Stimulated activated naive B cell treated with anti-CD40 and anti-IgM and Interleukin-4, amounts not matched to agents 10 μg/mL and 1 μg/mL and 100 μg/mL, for 72 hours (primary cell): ENCODE measurements at regions not wholly inside any gene's neighbourhood (a gene's known extent, or its start where the extent isn't known, plus 50 kb on each side); places are given as distances from the start of the nearest gene placed in this dataset.

Source experiments
- ATAC-seq, 2 donors: fragments of 150-1000 bp; cut with Tn5 transposase; replicated peaks; 2 replicates each; pipeline ENCODE4 v1.10.0; 2021; ENCODE audit warnings: moderate library complexity in 1 of 2
- DNase-seq: peaks from one replicate; pipeline ENCODE4 v3.0.0; 2021
- H3K27ac Mint-ChIP-seq: one replicate; pipeline ENCODE4 v1.8.0; 2022; ENCODE audit warnings: mild to moderate bottlenecking, mixed read lengths
- H3K27me3 Mint-ChIP-seq, 2 donors: one replicate each; pipeline ENCODE4 v1.8.0; 2022; ENCODE audit warnings: mixed read lengths in 2 of 2
- H3K36me3 Mint-ChIP-seq, 2 donors: one replicate each; pipeline ENCODE4 v1.8.0; 2022; ENCODE audit warnings: mixed read lengths in 2 of 2, mild to moderate bottlenecking in 1 of 2
- H3K4me1 Mint-ChIP-seq, 2 donors: one replicate each; pipeline ENCODE4 v1.8.0; 2022; ENCODE audit warnings: mixed read lengths in 2 of 2, mild to moderate bottlenecking in 1 of 2
- H3K4me3 Mint-ChIP-seq, 2 donors: one replicate each; pipeline ENCODE4 v1.8.0; 2022; ENCODE audit warnings: mild to moderate bottlenecking in 2 of 2, mixed read lengths in 2 of 2, moderate library complexity in 1 of 2
- H3K9me3 Mint-ChIP-seq, 2 donors: one replicate each; pipeline ENCODE4 v1.8.0; 2022; ENCODE audit warnings: mixed read lengths in 2 of 2, mild to moderate bottlenecking in 1 of 2

GRCh38 chr3:130242850-130243569 lies 102.5 kb upstream of the COL6A5 start:
- H3K27ac Mint-ChIP-seq: no peak overlapping the region
- no peaks in the 10 kb centered on the region for H3K4me1 Mint-ChIP-seq
- DNase-seq (no peak), ATAC-seq (no peak)
- no peaks in the 10 kb centered on the region for H3K36me3 Mint-ChIP-seq
- H3K27me3 Mint-ChIP-seq: peaks cover 0 to 6% of the 10 kb centered on the region in 2 donors
- no peak overlapping the region for H3K4me3 Mint-ChIP-seq
- no peaks in the 10 kb centered on the region for H3K9me3 Mint-ChIP-seq

GRCh38 chr3:130243808-130244207 lies 101.7 kb upstream of the COL6A5 start:
- no peak overlapping the region for H3K4me3 Mint-ChIP-seq
- DNase-seq (no peak), ATAC-seq (no peak)
- no peaks in the 10 kb centered on the region for H3K9me3 Mint-ChIP-seq
- H3K36me3 Mint-ChIP-seq: no peaks in the 10 kb centered on the region
- peaks cover 0 to 6% of the 10 kb centered on the region in 2 donors for H3K27me3 Mint-ChIP-seq
- no peak overlapping the region for H3K27ac Mint-ChIP-seq
- no peaks in the 10 kb centered on the region for H3K4me1 Mint-ChIP-seq

DNA sequence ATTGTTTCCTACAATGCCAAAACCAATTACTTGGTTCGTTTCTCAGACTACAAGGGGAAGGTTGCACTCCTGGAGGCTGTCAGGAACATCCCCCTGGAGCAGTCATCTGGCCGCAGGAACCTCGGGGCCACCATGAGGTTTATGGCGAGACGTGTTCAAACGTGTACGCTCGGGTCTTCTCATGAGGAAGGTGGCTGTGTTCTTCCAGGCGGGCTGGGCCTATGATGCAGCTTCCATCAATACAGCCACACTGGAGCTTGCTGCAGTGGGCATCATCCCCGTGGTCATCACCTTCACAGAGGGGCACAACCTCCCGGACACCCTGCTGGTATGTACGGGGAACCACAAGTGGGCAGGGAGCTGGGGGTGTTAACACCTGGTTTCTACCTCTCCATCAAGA lies 94.5 kb upstream of the COL6A5 start:
- H3K36me3 Mint-ChIP-seq: no peaks in the 10 kb centered on the region
- ATAC-seq: no peak
- H3K27ac Mint-ChIP-seq: no peak overlapping the region
- H3K27me3 Mint-ChIP-seq: no peaks in the 10 kb centered on the region
- DNase-seq: no peak
- H3K4me3 Mint-ChIP-seq: no peak overlapping the region
- no peaks in the 10 kb centered on the region for H3K4me1 Mint-ChIP-seq
- H3K9me3 Mint-ChIP-seq: no peaks in the 10 kb centered on the region

- Mint-ChIP-seq H3K4me3 (no peak overlapping the region), H3K27ac (no peak overlapping the region)
These were observed 90.0 kb upstream of the COL6A5 start for GRCh38 chr3:130255442-130255841.

GRCh38 chr3:130256821-130257340 lies 88.6 kb upstream of the COL6A5 start:
- ATAC-seq (no peak), DNase-seq (no peak)
- no peaks in the 10 kb centered on the region for H3K36me3 Mint-ChIP-seq
- no peaks in the 10 kb centered on the region for H3K4me1 Mint-ChIP-seq
- no peak overlapping the region for H3K4me3 Mint-ChIP-seq
- no peaks in the 10 kb centered on the region for H3K27me3 Mint-ChIP-seq
- no peak overlapping the region for H3K27ac Mint-ChIP-seq
- H3K9me3 Mint-ChIP-seq: no peaks in the 10 kb centered on the region

More at GRCh38 chr3:130255442-130255841, 90.0 kb upstream of the COL6A5 start:
- Mint-ChIP-seq H3K9me3 (no peaks in the 10 kb centered on the region), H3K4me1 (no peaks in the 10 kb centered on the region), H3K27me3 (no peaks in the 10 kb centered on the region), H3K36me3 (no peaks in the 10 kb centered on the region)
- DNase-seq (no peak), ATAC-seq (no peak)

DNA sequence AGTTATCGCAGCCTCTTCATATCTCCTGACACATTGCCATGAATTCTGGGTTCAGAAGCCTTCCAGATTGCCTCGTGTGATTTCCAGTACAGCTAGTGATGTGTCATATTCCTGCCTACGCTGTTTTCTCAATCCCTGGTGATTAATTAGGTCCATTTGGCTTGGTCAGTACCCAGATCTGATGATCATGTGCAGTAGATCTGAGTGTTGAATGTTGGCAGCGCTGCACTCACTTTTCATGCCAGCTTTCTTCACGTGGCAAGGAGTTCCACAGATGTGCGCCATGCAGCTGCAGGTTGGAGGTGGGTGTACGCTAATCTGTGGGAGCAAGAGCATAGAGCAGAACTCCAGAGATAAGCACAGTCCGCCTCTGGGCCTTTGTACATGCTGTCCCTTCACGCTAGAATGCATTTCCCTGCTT lies 86.9 kb upstream of the COL6A5 start:
- Mint-ChIP-seq H3K9me3 (no peaks in the 10 kb centered on the region), H3K27ac (no peak overlapping the region), H3K4me1 (no peaks in the 10 kb centered on the region), H3K36me3 (no peaks in the 10 kb centered on the region), H3K4me3 (no peak overlapping the region), H3K27me3 (no peaks in the 10 kb centered on the region)
- DNase-seq: no peak
- no peak for ATAC-seq

GRCh38 chr3:130259166-130259874 lies 86.2 kb upstream of the COL6A5 start:
- no peaks in the 10 kb centered on the region for H3K27me3 Mint-ChIP-seq
- H3K27ac Mint-ChIP-seq: no peak overlapping the region
- H3K36me3 Mint-ChIP-seq: no peaks in the 10 kb centered on the region
- ATAC-seq (no peak), DNase-seq (no peak)
- no peaks in the 10 kb centered on the region for H3K4me1 Mint-ChIP-seq
- no peaks in the 10 kb centered on the region for H3K9me3 Mint-ChIP-seq
- no peak overlapping the region for H3K4me3 Mint-ChIP-seq

- no peak overlapping the region for H3K27ac Mint-ChIP-seq
- H3K27me3 Mint-ChIP-seq: no peaks in the 10 kb centered on the region
- H3K9me3 Mint-ChIP-seq: no peaks in the 10 kb centered on the region
- no peak for DNase-seq
- no peak for ATAC-seq
- H3K36me3 Mint-ChIP-seq: no peaks in the 10 kb centered on the region
- no peak overlapping the region for H3K4me3 Mint-ChIP-seq
- H3K4me1 Mint-ChIP-seq: no peaks in the 10 kb centered on the region
These were observed 84.6 kb upstream of the COL6A5 start for GRCh38 chr3:130260918-130261317.

GRCh38 chr3:130263708-130264107 lies 81.8 kb upstream of the COL6A5 start:
- DNase-seq: no peak
- H3K36me3 Mint-ChIP-seq: no peaks in the 10 kb centered on the region
- no peaks in the 10 kb centered on the region for H3K9me3 Mint-ChIP-seq
- H3K27ac Mint-ChIP-seq: no peak overlapping the region
- no peak overlapping the region for H3K4me3 Mint-ChIP-seq
- H3K27me3 Mint-ChIP-seq: no peaks in the 10 kb centered on the region
- no peaks in the 10 kb centered on the region for H3K4me1 Mint-ChIP-seq
- ATAC-seq: no peak

DNA sequence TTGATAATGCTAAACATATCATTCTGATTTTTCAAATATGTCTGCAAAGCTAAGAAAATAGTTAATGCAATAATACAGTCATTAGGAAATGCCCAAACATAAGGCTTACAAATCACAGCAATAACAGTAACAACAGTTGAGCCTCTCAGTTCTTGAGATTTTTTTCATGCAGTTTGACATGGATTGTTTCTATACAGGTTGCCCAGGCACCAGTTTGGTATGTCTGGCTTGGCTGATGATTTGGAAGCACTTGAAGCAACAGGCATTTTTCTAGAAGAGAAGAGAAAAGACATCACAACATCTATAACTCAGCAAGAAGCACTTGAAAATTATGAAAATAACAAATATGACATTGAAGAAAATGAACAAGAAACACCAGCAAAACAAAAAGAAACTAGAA lies 78.7 kb upstream of the COL6A5 start:
- DNase-seq (no peak), ATAC-seq (no peak)
- no peaks in the 10 kb centered on the region for H3K36me3 Mint-ChIP-seq
- no peaks in the 10 kb centered on the region for H3K4me1 Mint-ChIP-seq
- no peak overlapping the region for H3K27ac Mint-ChIP-seq
- H3K9me3 Mint-ChIP-seq: no peaks in the 10 kb centered on the region
- H3K27me3 Mint-ChIP-seq: no peaks in the 10 kb centered on the region
- no peak overlapping the region for H3K4me3 Mint-ChIP-seq

DNA sequence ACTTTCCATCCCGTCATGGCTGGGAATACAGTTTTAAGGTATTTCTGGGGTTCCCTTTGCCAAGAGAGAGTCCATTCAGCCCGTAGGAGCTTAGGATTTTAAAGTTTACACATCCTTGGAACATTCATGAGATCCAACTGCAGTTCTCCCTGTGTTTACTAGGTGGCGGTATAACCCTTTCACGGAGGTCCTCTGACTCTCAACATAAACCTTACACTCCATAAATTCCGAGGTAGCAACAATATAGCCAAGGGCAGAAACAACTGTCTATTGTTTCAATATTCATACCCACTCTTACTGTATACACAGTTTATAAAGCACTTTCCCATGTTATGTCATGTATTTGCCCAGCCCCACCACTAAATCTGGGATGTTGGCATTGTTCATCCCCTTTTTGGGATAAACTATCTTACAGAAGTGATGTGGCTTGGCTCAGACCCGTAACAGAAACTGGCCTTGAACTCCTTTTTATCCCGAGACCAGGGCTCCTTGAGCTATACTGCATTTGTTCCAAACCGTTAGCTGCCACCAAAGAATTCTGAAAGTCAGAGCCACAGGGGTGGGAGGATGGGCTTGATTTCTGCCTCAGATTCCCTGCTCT lies 69.2 kb upstream of the COL6A5 start:
- Mint-ChIP-seq H3K27me3 (peaks cover 18 to 22% of the 10 kb centered on the region in 2 donors), H3K4me3 (no peak overlapping the region), H3K9me3 (no peaks in the 10 kb centered on the region), H3K27ac (no peak overlapping the region), H3K36me3 (no peaks in the 10 kb centered on the region), H3K4me1 (no peaks in the 10 kb centered on the region)
- DNase-seq (no peak), ATAC-seq (peak; percentile 57 to 69)

DNA sequence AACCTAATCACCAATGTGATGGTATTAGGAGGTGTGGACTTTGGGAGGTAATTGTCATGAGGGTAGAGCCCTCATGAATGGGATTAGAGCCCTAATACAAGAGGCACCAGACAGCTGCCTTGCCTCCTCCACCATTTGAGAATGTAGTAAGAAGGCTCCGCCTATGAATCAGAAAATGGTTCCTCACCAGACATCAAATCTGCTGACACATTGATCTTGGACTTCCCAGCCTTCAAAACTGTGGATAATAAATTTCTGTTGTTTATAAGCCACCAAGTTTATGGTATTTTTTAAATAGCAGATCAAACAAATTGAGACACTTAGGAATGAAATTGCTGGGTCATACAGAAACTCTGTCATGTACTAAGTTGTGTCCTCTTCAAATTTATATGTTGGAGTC lies 56.8 kb upstream of the COL6A5 start:
- ATAC-seq (no peak), DNase-seq (no peak)
- Mint-ChIP-seq H3K9me3 (peaks cover 0 to 2% of the 10 kb centered on the region in 2 donors), H3K4me1 (no peaks in the 10 kb centered on the region), H3K27ac (no peak overlapping the region), H3K4me3 (no peak overlapping the region), H3K27me3 (peaks cover 17 to 38% of the 10 kb centered on the region in 2 donors), H3K36me3 (no peaks in the 10 kb centered on the region)

DNA sequence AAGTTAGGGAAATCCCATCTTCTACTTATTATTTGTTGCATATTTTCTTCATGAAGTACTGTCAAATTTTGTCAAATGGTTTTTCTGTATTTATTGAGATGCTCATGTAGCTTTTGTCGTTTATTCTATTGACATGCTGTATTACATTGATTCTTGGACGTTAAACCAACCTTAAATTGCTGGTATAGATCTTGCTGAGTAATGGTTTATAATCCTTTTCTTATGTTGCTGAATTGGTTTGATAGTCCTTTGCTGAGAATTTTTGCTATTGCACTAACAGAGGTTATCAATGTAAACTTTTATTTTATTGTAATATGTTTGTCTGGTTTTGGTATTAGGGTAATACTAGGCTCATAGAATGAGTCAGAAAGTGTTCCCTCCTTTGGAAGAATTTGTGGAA lies 54.3 kb upstream of the COL6A5 start:
- ATAC-seq (no peak), DNase-seq (no peak)
- Mint-ChIP-seq H3K27ac (no peak overlapping the region), H3K27me3 (peaks cover 9 to 25% of the 10 kb centered on the region in 2 donors), H3K9me3 (peaks cover 0 to 6% of the 10 kb centered on the region in 2 donors), H3K4me1 (no peaks in the 10 kb centered on the region), H3K4me3 (no peak overlapping the region), H3K36me3 (no peaks in the 10 kb centered on the region)

GRCh38 chr3:130293247-130293646 lies 52.2 kb upstream of the COL6A5 start:
- Mint-ChIP-seq H3K4me3 (no peak overlapping the region), H3K9me3 (peaks cover 0 to 6% of the 10 kb centered on the region in 2 donors), H3K4me1 (no peaks in the 10 kb centered on the region), H3K27me3 (peaks cover 9 to 25% of the 10 kb centered on the region in 2 donors), H3K36me3 (no peaks in the 10 kb centered on the region), H3K27ac (no peak overlapping the region)
- ATAC-seq (no peak), DNase-seq (no peak)
